HG02642 (cell line): ENCODE measurements at regions not wholly inside any gene's neighbourhood (a gene's known extent, or its start where the extent isn't known, plus 50 kb on each side); places are given as distances from the start of the nearest gene placed in this dataset.
"Not testable (repeated sequence)": the region's sequence is repeated elsewhere in the genome, so short reads cannot be mapped to it uniquely, and the experiment has no call there.

Source experiments
- ATAC-seq: cut with Tn5 transposase; IDR thresholded peaks from one replicate; pipeline ENCODE4 v1.9.1; 2021; ENCODE audit warnings: mild to moderate bottlenecking; ENCODE audit not compliant: unreplicated experiment, poor library complexity

GRCh38 chr20:16861708-16862107, 113.5 kb downstream of the OTOR start:
- ATAC-seq, result no peak

- ATAC-seq, result no peak
Observed at GRCh38 chr20:16863303-16863702, 115.1 kb downstream of the OTOR start.

- ATAC-seq, result no peak
Observed at GRCh38 chr20:16864069-16864468, 115.9 kb downstream of the OTOR start.

- ATAC-seq, result no peak
Observed at GRCh38 chr20:16864963-16865362, 116.8 kb downstream of the OTOR start.

GRCh38 chr20:16865406-16865805, 117.2 kb downstream of the OTOR start:
- ATAC-seq, result no peak

GRCh38 chr20:16873124-16873523, 125.0 kb downstream of the OTOR start:
- ATAC-seq, result not testable (repeated sequence)

- no peak for ATAC-seq
Observed at GRCh38 chr20:16877053-16877554, 128.9 kb downstream of the OTOR start.

- ATAC-seq, result no peak
Observed at GRCh38 chr20:16885746-16886145, 137.6 kb downstream of the OTOR start.

- ATAC-seq, result no peak
Observed at GRCh38 chr20:16898433-16898832, 150.3 kb downstream of the OTOR start.

- ATAC-seq, result no peak
Observed at GRCh38 chr20:16902662-16903061, 154.5 kb downstream of the OTOR start.

- no peak for ATAC-seq
Observed at GRCh38 chr20:16904751-16905150, 156.6 kb downstream of the OTOR start.

GRCh38 chr20:16914277-16914676, 166.1 kb downstream of the OTOR start:
- ATAC-seq, result no peak

- no peak for ATAC-seq
Observed at GRCh38 chr20:16916165-16916564, 168.0 kb downstream of the OTOR start.

- ATAC-seq, result no peak
Observed at GRCh38 chr20:16917636-16918035, 169.5 kb downstream of the OTOR start.

- ATAC-seq, result no peak
Observed at GRCh38 chr20:16918366-16918765, 170.2 kb downstream of the OTOR start.

GRCh38 chr20:16919841-16920240, 171.7 kb downstream of the OTOR start:
- ATAC-seq, result no peak

- ATAC-seq, result no peak
Observed at GRCh38 chr20:16922834-16923233, 174.7 kb downstream of the OTOR start.

GRCh38 chr20:16926626-16927430, 178.7 kb downstream of the OTOR start:
- ATAC-seq, result no peak

GRCh38 chr20:16929756-16930155, 181.6 kb downstream of the OTOR start:
- ATAC-seq, result no peak

GRCh38 chr20:16930656-16931055, 182.5 kb downstream of the OTOR start:
- no peak for ATAC-seq

- ATAC-seq, result no peak
Observed at GRCh38 chr20:16939051-16939450, 190.9 kb downstream of the OTOR start.

GRCh38 chr20:16940701-16941100, 192.5 kb downstream of the OTOR start:
- no peak for ATAC-seq
